GM21447 (cell line): ENCODE measurements at regions not wholly inside any gene's neighbourhood (a gene's known extent, or its start where the extent isn't known, plus 50 kb on each side); places are given as distances from the start of the nearest gene placed in this dataset.

ENCODE experiments used
- ATAC-seq: cut with Tn5 transposase; IDR thresholded peaks from one replicate; pipeline ENCODE4 v1.9.1; 2021; ENCODE audit not compliant: unreplicated experiment

DNA sequence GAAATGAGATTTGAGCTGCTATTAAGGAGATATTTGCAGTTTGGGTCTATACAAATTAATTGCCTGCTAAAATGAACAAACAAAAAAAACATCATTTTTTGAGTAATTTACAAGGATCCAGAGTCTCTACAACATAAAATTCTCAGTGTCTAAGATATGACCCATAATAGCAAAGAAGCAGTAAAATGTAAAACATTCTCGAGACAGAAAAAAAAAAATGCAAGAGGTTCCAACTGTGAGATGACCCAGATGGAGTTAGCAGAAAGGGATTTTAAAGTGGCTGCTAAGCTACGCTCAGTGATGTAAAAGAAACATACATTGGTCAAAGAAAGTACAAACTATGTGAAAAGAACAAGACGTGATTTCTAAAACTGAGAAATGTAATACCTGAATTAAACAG lies 471.0 kb downstream of the SH2D4B start:
- ATAC-seq = no peak

- ATAC-seq = no peak
Measured at GRCh38 chr10:81009296-81009695, 471.6 kb downstream of the SH2D4B start.

- no peak for ATAC-seq
Measured at GRCh38 chr10:81013771-81014170, 476.1 kb downstream of the SH2D4B start.

GRCh38 chr10:81019029-81019890 lies 481.6 kb downstream of the SH2D4B start:
- peak; percentile 69 for ATAC-seq

- no peak for ATAC-seq
Measured at GRCh38 chr10:81021428-81022129, 483.9 kb downstream of the SH2D4B start.

DNA sequence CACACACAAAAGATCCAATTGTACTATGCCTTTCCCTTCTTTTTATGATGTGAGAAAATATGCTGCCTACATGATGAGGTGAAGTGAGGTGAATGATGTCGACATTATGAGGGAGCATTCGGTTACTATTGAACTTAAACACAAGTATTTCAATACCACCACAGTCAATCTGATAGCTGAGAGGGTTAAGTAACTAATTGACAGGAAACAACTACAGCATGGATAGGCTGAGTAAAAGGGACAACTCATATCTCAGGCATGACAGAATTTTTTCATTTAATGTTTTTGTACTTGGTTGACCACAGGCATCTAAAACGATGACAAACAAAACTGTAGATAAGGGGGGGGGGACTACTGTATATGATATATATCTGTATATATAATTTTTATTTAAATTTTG lies 488.9 kb downstream of the SH2D4B start:
- ATAC-seq = no peak

- ATAC-seq = no peak
Measured at GRCh38 chr10:81027223-81027622, 489.5 kb downstream of the SH2D4B start.

DNA sequence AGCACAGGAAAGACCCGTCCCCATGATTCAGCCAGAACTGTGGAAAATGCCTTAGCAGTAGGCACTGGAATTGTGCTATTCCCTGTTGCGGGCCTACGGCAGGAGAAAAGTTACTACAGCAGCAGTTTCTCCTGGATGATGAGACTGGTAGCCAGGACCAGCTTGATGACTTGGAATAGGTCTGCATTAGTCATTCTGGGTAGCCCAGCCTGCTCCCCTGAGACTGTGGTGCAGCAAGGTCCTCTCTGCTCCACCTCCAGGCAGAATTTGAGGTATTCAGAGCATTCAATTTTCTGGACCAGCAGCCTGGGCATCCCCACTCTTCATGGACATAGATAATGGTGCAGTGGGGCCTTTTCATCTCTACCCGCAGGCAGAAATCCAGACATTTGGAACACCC lies 490.0 kb downstream of the SH2D4B start:
- no peak for ATAC-seq

GRCh38 chr10:81031774-81032173 lies 494.1 kb downstream of the SH2D4B start:
- peak; percentile 87 for ATAC-seq

DNA sequence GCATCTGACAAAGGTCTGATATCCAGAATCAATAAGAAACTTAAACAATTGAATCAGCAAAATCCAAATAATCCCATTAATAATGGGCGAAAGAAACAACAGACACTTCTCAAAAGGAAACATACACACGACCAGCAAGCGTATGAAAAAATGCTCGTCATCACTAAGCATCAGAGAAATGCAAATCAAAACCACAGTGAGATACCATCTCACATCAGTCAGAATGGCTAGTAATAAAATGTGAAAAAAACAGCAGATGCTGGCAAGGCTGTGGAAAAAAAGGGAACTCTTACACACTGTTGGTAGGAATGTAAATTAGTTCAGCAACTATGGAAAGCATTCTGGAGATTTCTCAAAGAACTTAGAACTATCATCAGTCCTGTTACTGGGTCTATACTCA lies 496.7 kb downstream of the SH2D4B start:
- no peak for ATAC-seq

DNA sequence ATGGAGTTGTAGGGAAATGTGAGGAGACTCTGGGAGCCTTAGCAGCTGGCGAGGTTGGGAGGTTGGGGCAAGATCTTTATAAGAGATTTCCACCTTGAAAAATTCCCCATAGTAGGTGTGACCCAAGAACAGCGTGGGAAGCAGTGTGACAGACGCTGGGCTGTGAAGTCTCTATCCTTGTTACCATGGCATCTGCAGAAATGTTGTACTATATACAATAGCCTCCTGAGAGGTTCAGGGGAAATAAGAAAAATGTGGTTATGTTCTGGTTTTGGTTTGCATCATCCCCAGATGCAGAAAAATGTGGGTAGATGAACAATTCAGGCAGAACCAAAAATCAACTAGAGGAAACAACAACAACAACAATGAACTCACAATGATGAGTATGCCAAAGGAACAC lies 498.6 kb downstream of the SH2D4B start:
- peak; percentile 53 for ATAC-seq

- ATAC-seq = no peak
Measured at GRCh38 chr10:81040031-81040430, 502.3 kb downstream of the SH2D4B start.

DNA sequence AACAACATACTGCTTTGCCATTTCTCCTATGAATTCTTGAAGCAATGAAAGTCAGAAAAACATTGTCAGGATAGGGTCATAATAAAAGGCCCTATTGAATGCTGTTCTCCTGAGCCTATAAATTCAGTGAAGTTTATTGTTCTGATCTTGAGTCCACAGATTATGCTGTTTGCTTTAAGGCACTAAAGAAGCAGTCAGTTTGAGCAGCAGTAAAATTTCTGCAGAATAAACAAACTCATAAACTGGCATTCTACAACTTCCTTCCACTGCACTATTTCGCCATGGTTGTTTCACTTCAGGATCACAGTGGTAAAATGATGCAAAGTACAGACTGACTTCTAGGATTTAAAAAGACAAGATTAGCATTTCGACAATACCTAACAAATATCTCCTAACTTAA lies 503.2 kb downstream of the SH2D4B start:
- no peak for ATAC-seq

GRCh38 chr10:81042647-81043046 lies 504.9 kb downstream of the SH2D4B start:
- ATAC-seq = no peak

DNA sequence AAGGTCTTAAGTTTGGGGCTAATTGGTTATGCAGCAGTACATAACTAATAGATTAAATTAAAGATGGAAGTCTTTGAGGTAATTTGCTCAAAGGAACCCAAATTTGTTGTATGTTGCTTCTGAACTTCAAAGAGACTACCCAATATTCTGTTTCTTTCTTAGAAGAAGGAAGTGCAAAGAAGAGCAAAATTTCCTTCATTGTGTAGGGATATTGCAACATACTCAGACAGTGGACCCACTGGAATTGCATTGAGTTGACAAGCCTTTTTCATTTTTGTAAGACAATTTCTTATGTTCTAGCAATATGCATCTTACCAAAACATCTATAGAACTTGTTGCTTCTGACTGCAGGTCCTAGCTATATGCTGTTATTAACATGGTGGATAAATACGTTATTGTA lies 527.8 kb downstream of the SH2D4B start:
- ATAC-seq = no peak

DNA sequence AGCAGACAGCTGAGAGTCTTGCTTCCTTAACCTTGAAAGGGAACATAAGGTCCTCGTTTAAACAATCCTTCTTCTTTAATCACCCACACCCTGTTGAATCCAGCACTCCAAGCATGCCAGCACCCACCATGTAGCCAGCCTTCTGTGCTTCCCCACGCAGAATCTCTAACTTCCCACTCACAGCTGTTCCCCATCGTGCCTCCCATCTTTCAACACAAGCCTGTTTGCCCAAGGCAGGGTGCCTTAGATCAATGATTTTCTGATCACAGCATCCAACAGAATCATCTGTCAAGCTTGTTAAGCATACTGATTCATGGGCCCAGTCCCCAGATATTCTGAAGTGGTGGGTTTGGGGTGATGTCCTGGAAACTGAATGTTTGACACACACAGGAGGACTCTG lies 530.8 kb downstream of the SH2D4B start:
- ATAC-seq = no peak

GRCh38 chr10:81071087-81071796 lies 533.5 kb downstream of the SH2D4B start:
- ATAC-seq = no peak

DNA sequence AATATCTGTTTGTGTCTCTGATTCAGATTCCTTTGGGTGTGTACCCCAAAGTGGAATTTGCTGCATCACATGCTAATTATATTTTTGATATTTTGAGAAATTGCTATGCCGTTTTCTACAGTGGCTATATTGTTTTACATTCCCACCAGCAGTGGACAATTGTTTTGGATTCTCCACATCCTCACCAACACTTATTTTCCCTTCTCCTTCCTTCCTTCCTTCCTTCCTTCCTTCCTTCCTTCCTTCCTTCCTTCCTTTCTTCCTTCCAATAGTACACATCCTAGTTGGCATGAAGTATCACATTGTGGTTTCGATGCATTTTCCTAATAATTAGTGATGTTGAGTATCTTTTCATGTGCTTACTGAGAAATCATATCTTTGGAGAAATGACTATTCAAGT lies 535.5 kb downstream of the SH2D4B start:
- no peak for ATAC-seq

DNA sequence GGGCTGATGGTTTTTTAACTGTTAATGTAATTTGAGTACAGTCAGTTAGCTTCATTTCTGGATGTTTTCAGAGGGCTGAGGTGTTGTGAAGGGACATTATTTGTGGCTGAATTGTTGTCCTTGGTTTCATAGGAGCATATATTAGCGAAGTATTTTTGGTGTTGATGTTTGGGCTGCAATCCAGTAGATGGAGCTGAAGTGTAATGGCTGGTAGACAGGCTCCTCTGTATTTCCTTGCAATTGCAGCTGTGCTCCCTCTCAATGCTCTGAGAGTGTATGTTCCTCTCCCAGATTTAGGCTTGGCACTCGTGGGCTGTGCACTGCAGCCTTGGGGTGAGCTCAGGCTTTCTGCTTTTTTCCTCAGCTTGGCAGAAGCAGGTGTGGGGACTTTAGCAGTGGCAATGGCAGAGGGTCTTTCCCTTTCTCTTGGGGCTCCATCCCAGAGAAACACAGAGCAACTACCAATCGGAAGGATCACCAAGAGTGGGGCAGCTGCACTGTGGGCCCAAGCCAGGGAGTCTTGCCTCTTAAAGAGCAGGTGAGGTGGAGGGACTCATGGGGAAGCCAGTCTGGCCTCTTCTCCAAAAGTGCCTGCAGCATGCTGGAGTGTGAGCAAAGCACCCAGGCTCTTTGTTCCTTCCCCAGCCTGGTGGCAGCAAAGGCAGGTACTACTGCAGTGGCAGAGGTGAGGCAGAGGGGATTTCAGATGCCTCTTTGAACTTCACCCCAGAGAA lies 544.4 kb downstream of the SH2D4B start:
- ATAC-seq = no peak

GRCh38 chr10:81082621-81083376 lies 545.1 kb downstream of the SH2D4B start:
- ATAC-seq = no peak
